HK-2 (cell line): ENCODE measurements at regions not wholly inside any gene's neighbourhood (a gene's known extent, or its start where the extent isn't known, plus 50 kb on each side); places are given as distances from the start of the nearest gene placed in this dataset.

ENCODE experiments used
- DNase-seq: peaks from one replicate; pipeline ENCODE4 v3.0.0-alpha.2; 2018; ENCODE audit not compliant: unreplicated experiment

GRCh38 chr2:22703286-22703920 lies 681.6 kb upstream of the KLHL29 start:
- DNase-seq, result no peak

GRCh38 chr2:22719396-22719795 lies 665.6 kb upstream of the KLHL29 start:
- DNase-seq, result no peak

- DNase-seq, result no peak
Observed at GRCh38 chr2:22729466-22729865, 655.5 kb upstream of the KLHL29 start.

- DNase-seq, result no peak
Observed at GRCh38 chr2:22734373-22735045, 650.5 kb upstream of the KLHL29 start.

DNA sequence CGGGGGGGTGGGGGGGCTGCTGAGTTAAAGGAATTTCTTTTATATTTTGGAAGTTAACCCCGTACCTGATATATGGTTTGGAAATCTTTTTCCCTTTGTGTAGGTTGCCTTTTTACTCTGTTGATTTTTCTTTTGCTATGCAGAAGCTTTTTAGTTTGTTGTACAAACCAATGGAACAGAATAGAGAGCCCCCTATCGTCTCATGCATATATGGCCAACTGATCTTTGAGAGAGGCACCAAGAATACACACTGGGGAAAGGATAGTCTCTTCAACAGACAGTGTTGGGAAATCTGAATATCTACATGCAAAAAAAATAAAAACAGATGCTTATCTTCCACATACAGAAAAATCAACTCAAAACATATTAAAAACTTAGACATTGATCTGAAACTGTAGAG lies 647.8 kb upstream of the KLHL29 start:
- no peak for DNase-seq

DNA sequence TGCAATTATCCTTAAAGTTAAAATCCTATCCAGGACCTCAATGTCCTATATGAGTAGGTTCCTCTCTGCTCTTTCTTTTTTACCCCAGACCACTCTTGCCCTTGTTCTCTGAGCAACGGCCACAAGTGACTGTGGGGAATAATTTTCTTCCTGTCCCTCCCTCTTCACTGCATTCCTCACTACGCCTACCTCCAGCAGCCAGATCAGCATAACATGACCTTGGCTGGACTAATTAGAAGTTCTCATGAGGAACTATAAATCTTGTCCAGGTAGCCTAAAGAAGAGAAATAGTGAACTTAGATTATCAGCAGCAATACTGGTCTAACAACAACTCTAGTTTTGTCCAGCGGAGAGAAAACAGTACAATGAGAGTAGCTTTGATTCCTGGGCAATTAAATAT lies 643.8 kb upstream of the KLHL29 start:
- no peak for DNase-seq

GRCh38 chr2:22748909-22749308 lies 636.1 kb upstream of the KLHL29 start:
- no peak for DNase-seq

DNA sequence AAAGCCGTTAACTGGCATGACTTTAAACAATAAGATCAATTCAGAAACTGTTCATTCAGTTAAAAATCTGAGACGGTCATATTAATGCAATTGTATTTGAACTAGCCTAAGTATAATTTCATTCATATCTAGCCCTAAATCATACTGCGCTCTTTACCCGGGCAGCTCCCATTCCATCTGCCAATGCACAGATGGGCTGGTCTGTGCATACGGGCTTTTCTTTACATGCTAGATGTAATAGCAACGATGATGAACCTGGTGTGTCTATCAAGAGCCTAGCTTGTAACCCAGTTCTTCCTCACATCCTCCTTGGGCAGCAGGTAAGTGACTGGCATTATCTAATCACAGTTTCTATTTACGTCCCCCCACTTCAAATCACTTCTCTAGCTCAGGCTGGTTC lies 631.5 kb upstream of the KLHL29 start:
- DNase-seq, result no peak

GRCh38 chr2:22756276-22757043 lies 628.5 kb upstream of the KLHL29 start:
- no peak for DNase-seq

DNA sequence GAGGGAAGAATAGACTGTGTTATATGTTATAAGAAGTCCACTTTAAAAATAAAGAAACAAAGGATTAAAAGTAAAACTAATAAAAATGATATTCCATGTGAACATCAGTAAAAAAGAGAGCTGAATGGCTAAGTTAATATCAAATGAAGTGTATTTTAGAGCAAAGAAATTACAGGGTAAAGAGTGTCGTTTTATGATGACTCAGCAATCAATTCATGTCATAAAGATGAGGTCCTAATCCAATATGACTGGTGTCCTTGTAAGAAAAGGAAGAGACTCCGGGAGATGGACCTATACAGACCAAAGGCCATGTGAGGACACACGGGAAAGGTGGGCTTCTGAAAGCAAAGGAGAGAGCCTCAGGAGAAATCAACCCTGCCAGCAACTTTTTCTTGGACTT lies 615.5 kb upstream of the KLHL29 start:
- DNase-seq, result no peak

- no peak for DNase-seq
Observed at GRCh38 chr2:22784566-22784965, 600.4 kb upstream of the KLHL29 start.

- DNase-seq, result no peak
Observed at GRCh38 chr2:22786817-22787216, 598.2 kb upstream of the KLHL29 start.

DNA sequence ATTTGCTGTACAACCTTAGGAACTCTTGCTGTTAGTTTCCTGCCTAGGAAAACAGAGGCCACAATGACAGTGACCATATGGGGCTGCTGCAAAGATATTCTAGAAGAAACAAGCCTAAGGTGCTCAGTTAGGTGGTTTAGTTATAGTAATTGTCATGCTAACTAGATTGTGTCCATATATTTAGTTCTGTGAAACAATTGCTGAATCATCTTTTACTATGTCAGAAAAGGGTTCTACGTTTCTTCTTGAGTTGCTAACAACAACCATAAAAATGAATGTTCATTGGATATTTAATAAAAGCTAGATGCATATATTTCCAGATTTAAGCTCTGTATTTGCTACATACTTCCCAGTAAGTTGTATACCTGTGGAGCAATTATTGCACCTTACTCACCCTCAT lies 597.2 kb upstream of the KLHL29 start:
- DNase-seq, result no peak

DNA sequence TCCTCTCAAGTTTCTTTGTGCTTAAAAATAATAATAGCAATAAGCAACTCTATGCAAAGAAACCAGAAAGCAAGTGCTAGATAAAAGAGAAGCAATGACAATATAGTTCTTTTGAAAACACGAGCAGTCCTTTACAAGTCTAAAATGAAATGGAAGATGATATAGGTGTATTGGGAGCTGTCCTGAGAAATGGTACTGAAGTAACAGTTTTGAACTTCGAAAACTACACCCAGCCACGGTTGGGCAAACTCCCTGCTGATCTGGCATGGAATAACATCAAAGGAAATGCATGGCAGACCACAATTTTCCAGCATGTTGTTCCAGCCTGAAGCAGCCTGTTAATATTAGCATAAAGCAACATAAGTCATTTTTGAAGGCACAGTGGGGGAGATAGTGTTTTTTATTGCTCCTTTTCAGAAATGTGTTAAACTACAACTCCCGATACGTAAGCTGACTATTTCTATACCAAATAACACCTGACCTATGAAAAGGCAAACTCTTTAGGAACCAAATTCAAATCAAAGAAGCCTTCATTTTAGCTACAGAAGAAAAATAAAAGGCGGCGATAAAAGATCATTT lies 596.1 kb upstream of the KLHL29 start:
- no peak for DNase-seq

DNA sequence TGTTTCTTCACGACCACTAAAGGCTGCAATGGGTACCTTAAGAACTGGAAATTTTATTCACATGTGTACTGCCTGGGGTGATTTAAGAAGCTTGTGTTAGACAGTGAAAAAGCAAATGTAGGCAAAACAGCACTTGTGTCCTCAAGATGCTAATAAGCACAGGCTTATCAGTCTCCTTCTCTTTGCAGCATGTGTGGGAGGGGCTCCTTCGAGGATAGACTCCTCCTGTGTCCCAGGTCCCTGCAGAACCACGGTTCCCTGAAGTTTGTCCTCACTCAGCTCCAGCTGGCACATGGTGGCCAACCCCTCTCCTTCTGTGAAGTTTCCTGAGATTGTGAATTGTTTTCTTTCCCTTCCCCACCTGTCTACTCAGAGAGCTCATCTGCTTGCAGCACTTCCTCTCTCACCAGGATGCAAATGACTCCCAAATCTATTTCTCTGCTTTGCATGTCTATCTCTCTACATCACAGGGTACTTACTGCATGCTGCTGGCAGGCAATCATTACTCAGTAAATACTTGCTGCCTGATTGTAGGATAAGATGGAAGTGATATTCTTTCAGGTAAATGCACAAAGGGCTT lies 589.6 kb upstream of the KLHL29 start:
- DNase-seq, result no peak

DNA sequence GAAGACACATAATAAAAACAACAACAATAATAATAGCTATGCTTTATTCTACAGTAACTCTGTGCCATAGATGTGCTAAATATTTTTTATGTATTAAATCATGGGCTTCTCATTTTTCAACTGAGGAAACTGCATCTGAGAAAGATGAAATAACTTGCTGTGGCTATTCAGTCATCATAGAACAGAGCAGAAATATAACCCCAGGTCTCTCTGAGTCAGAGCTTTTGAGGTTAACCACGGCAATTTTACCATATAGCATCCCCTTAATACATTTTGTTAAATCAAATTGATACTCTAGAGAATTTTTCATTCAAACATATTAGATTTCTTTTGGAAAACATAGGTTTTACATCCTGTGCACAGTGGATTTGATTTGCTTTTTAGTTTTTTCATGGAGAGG lies 586.6 kb upstream of the KLHL29 start:
- DNase-seq, result no peak

DNA sequence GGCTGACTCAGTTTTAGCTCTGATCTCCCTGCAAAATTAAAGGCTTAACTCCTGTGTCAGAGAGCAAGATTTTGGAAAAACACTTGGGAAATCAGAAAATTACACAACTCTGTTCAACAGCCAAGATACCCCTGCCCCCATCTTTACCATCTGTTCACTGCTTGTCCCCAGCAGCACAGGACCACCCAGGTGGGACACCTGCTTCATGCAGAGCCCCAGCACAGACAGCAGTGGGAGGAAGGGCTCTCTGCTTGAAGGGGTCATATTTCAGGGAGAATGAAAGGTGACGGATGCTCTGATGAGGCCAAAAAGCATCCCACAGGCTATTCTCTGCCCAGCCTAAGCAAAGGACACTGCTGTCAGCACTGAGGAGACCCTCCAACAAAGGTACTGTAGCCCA lies 584.6 kb upstream of the KLHL29 start:
- DNase-seq, result no peak

DNA sequence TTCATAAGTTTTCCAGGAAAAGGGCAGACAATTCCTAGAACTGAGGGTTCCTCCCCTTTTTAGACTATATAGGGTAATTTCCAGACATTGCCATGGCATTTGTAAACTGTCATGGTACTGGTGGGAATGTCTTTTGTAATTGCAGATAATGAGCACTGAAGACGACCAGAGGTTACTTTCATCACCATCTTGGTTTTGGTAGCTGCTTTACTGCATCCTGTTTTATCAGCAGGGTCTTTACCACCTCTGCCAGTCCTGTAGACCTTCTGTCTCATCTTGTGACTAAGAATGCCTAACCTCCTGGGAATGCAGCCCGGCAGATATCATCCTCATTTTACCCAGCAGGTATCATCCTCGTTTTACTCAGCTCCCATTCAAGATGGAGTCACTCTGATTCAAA lies 583.9 kb upstream of the KLHL29 start:
- DNase-seq, result no peak

- no peak for DNase-seq
Observed at GRCh38 chr2:22801970-22802369, 583.0 kb upstream of the KLHL29 start.

DNA sequence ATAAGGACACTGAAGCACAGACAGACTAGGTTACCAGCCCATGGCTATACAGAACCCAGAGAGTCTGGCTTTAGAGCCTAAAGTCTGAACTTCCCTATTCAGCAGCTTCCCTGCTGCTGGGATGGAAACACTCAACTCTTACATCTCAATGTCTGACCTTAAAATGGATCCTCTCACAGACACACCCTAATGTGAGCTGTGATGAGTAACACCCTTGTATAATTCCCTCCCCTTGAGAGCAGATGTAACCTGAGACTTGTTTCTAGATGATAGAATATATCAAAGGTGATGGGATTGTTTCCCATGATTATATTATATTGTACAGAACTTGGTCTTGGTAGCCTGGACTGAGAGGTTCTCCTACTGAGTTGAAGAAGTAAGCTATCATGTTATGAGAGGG lies 577.1 kb upstream of the KLHL29 start:
- DNase-seq, result no peak

GRCh38 chr2:22810602-22811001 lies 574.4 kb upstream of the KLHL29 start:
- DNase-seq, result no peak

- no peak for DNase-seq
Observed at GRCh38 chr2:22812065-22812680, 572.8 kb upstream of the KLHL29 start.
